ENCODE measurements at regions not wholly inside any gene's neighbourhood (a gene's known extent, or its start where the extent isn't known, plus 50 kb on each side); places are given as distances from the start of the nearest gene placed in this dataset.

GRCh38 chr6:113529879-113530278, 327.3 kb upstream of the MARCKS start:
- Histone ChIP-seq H3K27me3 (no peaks in the 10 kb centered on the region), H3K36me3 (no peaks in the 10 kb centered on the region), H3K4me1 (no peaks in the 10 kb centered on the region), H3K4me3 (ENCODE audit: low read depth, low read length) (no peak overlapping the region), H3K9me3 (no peaks in the 10 kb centered on the region)
- DNase-seq, result no peak
- TF ChIP-seq, protein P1, sequence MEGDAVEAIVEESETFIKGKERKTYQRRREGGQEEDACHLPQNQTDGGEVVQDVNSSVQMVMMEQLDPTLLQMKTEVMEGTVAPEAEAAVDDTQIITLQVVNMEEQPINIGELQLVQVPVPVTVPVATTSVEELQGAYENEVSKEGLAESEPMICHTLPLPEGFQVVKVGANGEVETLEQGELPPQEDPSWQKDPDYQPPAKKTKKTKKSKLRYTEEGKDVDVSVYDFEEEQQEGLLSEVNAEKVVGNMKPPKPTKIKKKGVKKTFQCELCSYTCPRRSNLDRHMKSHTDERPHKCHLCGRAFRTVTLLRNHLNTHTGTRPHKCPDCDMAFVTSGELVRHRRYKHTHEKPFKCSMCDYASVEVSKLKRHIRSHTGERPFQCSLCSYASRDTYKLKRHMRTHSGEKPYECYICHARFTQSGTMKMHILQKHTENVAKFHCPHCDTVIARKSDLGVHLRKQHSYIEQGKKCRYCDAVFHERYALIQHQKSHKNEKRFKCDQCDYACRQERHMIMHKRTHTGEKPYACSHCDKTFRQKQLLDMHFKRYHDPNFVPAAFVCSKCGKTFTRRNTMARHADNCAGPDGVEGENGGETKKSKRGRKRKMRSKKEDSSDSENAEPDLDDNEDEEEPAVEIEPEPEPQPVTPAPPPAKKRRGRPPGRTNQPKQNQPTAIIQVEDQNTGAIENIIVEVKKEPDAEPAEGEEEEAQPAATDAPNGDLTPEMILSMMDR (IDR thresholded peaks at IDR 0.05; ENCODE audit: low read depth, low read length), result no peak

DNA sequence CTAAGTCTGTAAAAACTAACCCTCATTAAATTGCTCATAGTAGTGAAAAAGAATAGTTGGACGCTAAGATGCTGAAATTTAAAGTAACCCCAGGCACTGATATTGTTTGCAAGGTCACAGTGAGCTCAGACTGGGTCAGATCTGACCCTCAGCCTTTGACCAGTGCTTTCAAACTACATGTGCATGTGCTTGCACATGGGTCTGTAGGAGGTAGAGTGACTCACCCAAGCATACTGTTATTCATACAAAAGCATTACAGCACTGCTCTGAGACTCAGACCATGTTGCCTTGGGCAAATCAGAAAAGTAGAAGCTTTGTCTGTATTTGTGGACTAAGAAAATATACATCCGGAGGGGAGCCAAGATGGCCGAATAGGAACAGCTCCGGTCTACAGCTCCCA, 326.4 kb upstream of the MARCKS start:
- Histone ChIP-seq H3K4me3 (ENCODE audit: low read depth, low read length) (no peak overlapping the region), H3K9me3 (no peaks in the 10 kb centered on the region), H3K27me3 (no peaks in the 10 kb centered on the region), H3K36me3 (no peaks in the 10 kb centered on the region), H3K4me1 (no peaks in the 10 kb centered on the region)
- DNase-seq, result no peak
- TF ChIP-seq, protein P1 (IDR thresholded peaks at IDR 0.05; ENCODE audit: low read depth, low read length), result no peak

DNA sequence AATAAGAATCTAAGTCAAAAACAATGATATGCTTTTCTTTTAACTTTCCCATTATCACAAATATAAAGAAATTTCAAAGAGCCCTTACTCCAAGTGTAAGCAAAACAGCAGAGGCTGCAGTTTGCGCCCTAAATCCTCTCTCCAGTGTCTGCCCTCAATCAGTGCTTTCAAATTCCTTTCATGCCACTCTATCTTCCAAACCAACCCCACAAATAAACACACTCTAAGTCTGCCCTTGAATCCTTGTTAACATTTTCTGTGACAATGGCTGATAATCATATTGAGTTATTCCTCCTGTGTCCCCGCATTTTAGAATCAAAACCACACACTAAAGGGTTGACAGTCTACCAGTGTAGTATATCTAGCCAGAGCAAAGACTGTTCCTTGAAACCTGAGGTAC, 317.9 kb upstream of the MARCKS start:
- H3K4me3 ChIP-seq (ENCODE audit: low read depth, low read length), result no peak overlapping the region
- H3K4me1 ChIP-seq, result no peaks in the 10 kb centered on the region; the same call in 1 of the 2 replicates
- no peaks in the 10 kb centered on the region for H3K36me3 ChIP-seq
- H3K9me3 ChIP-seq, result no peaks in the 10 kb centered on the region
- no peak for DNase-seq
- no peaks in the 10 kb centered on the region for H3K27me3 ChIP-seq
- TF ChIP-seq, protein P1 (IDR thresholded peaks at IDR 0.05; ENCODE audit: low read depth, low read length), result no peak

DNA sequence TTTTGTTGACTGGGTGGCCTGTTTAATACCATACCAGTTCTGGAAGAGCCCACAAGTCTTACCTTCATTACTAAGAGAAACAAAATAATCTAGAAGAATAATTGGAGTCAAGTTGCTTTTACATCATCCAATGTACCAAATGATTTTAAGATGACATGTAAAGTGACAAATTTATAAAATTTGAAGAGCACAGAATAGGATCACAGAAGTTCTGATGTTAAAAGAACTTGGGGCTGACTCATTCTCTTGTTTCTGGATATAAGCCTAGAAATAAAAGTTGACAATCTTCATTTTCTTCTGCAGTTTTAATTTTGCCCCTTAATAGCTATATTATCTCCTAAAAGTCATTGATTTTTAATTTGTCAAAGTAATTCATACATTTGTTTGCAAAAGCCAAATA, 317.5 kb upstream of the MARCKS start:
- H3K4me1 ChIP-seq, result no peaks in the 10 kb centered on the region; the same call in 1 of the 2 replicates
- H3K4me3 ChIP-seq (ENCODE audit: low read depth, low read length), result no peak overlapping the region
- no peaks in the 10 kb centered on the region for H3K36me3 ChIP-seq
- TF ChIP-seq, protein P1 (IDR thresholded peaks at IDR 0.05; ENCODE audit: low read depth, low read length), result no peak
- no peak for DNase-seq
- H3K9me3 ChIP-seq, result no peaks in the 10 kb centered on the region
- no peaks in the 10 kb centered on the region for H3K27me3 ChIP-seq

DNA sequence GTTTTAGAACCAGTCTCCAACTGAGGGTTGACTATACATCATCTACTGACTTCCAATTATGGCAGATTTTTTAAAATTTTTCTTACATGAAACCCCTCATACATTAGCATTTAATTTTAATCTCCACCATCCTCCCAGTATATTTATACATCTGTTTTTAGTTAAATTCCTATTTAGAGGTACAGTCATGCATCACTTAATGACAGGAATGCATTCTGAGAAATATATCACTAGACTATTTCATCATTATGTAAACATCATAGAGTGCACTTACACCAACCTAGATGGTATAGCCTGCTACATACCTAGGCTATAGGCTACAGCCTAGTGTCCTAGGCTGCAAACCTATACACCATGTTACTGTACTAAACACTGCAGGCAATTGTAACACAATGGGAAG, 316.7 kb upstream of the MARCKS start:
- no peaks in the 10 kb centered on the region for H3K9me3 ChIP-seq
- DNase-seq, result no peak
- no peak overlapping the region for H3K4me3 ChIP-seq (ENCODE audit: low read depth, low read length)
- H3K27me3 ChIP-seq, result no peaks in the 10 kb centered on the region
- no peaks in the 10 kb centered on the region; the same call in 1 of the 2 replicates for H3K4me1 ChIP-seq
- H3K36me3 ChIP-seq, result no peaks in the 10 kb centered on the region
- TF ChIP-seq, protein P1 (IDR thresholded peaks at IDR 0.05; ENCODE audit: low read depth, low read length), result no peak

DNA sequence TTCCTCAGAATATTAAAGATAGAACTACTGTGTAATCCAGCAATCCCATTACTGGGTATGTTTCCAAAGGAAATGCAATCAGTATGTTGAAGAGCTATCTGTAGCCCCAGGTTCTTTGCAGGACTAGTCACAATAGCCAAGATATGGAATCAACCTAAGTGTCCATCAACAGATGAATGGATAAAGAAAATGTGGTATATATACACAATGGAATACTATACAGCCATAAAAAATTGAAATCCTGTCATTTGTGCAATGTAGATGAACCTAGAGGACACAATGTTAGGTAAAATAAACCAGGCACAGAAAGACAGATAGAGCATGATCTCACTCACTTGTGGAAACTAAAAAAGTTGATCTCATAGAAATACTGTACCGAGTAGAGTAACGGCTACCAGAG, 306.0 kb upstream of the MARCKS start:
- DNase-seq, result no peak
- TF ChIP-seq, protein P1 (IDR thresholded peaks at IDR 0.05; ENCODE audit: low read depth, low read length), result no peak
- H3K4me3 ChIP-seq (ENCODE audit: low read depth, low read length), result no peak overlapping the region
- no peaks in the 10 kb centered on the region for H3K36me3 ChIP-seq
- H3K27me3 ChIP-seq, result no peaks in the 10 kb centered on the region
- no peaks in the 10 kb centered on the region for H3K9me3 ChIP-seq
- no peaks in the 10 kb centered on the region for H3K4me1 ChIP-seq
